DMS53 (cell line): ENCODE measurements at regions not wholly inside any gene's neighbourhood (a gene's known extent, or its start where the extent isn't known, plus 50 kb on each side); places are given as distances from the start of the nearest gene placed in this dataset.
A peak's percentile ranks its signal among the peaks of the same experiment; 100 is the strongest.

Experiments used
- DNase-seq: peaks from one replicate; lab custom pipeline; 2025; lab: John Stamatoyannopoulos, UW

- no peak for DNase-seq
These were observed 388.5 kb upstream of the CA10 start for GRCh38 chr17:52546990-52547389.

DNA sequence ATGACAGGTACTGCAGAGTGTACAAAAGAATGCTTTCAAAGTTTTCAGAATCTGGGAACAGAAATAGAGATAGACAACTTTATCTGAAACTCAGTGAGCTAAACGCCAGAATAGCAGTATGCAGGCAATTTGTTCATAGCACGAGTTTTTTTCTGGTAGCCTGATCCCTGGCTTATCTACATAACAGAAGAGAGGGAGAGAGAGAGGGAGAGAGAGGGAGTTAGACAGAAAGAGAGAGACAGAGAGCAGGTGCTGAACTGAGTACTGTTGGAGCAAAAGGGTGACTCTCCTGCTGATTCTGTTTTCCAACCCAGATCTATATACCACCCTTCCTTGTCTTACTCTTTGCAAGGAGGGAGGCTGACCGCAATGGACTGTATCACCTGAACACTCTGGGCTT is 388.0 kb upstream of the CA10 start:
- no peak for DNase-seq

GRCh38 chr17:52537421-52537820 is 378.9 kb upstream of the CA10 start:
- DNase-seq: no peak

GRCh38 chr17:52536489-52536888 is 378.0 kb upstream of the CA10 start:
- no peak for DNase-seq

GRCh38 chr17:52532373-52532772 is 373.9 kb upstream of the CA10 start:
- no peak for DNase-seq

- no peak for DNase-seq
These were observed 365.7 kb upstream of the CA10 start for GRCh38 chr17:52524096-52524637.

- DNase-seq: no peak
These were observed 358.7 kb upstream of the CA10 start for GRCh38 chr17:52517176-52517575.

DNA sequence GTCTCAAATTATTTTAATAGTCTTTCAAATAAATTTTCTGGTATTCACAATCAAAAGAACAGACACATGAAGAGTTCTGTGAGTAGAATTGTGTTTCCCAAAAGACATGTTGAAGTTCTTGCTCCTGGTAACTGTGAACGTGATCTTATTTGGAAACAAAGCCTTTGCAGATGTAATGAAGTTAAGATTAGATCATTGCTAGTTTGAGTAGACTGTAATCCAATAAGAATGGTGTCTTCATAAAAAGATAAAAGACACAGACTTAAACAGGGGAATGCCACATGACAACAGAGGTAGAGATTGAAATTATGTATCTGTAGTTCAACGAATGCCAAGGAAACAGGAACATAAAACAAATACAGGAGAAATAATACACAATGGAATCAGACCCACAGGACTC is 357.4 kb upstream of the CA10 start:
- no peak for DNase-seq

DNA sequence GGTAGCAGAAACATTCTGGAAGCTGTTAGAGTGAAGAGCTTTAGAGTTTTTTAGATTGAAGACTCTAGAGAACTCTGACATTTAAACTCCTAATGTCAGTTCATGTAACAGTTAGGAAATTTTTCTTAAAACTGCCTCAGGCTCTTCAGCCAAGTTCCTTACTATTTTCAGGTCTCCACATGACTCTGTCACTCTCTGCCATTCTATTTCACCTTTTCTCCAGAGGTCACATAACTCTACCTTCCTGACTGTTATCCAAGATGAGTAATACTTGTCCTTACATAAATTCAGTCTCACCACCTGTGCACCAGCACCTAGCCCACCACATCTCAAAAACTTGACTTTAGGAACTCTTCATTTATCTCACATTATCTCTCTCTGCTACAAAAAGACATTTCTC is 347.1 kb upstream of the CA10 start:
- DNase-seq: no peak

DNA sequence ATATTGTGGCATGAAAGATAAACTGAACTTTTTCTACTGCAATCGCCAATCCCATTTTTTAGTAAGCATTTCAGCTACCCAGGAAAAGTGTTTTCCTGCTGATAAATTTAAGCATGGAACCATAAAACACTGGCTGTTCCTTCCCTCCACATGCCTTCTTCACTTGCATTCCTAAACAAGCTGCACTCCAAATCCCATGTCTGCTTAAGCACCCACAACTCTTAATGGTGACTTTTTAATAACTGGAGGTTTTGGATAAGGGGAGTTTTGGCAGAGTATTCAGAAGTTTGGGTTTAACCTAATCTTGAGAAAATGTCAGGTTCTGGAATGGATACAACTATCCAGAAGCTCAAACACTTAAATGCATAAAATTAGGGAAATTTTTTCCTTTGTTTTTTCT is 345.6 kb upstream of the CA10 start:
- DNase-seq: no peak

DNA sequence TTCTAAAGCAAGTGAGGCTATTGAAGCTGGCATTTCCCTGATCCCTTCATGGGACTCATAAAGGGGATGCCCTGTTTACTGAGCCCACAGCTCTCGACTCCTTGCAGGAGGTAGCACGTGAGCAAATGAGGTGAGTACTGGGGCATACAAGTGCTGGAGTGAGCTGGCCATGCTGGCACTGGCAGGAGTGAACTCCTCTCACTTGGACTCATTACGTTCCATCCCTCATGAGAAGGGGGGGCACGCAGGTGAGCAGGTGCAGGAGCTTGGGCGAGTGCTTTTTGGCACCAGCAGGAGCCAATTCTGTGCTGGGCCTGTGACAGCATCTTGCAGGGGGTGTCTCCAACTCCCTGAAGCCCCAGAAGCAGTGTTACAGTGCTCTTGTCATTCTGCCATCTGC is 337.1 kb upstream of the CA10 start:
- no peak for DNase-seq

- no peak for DNase-seq
These were observed 323.8 kb upstream of the CA10 start for GRCh38 chr17:52482271-52482670.

- DNase-seq: no peak
These were observed 319.5 kb upstream of the CA10 start for GRCh38 chr17:52477824-52478699.

DNA sequence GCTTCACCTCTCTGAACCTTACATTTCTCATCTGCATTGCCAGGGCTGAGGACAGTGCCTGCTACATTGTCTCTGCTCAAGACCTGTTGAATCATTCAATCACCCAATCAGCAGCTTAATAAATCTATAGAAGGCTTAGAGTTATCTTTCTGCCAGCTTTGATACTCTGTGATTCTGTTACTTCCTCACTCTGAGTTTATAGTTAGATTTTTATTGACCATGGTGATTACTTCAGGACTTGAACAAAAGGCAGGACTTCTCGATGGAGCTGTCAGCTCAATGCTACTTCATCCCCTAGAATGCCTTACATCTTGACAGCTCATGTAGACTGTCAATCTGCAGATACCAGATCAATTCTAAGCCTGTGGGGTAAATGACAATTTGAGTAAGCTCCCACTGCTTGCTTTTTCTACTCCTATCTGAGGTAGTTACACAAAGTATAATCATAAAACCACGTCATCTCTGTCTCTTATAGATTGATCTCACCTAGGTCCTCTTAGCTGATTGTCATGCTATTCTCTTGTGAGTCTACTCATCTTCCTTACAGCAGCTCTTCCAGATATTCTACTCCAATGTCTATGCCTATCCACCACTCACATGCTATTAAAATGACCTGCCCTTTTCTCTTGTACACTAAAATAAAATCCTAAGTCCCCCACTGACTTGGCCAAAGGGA is 318.3 kb upstream of the CA10 start:
- no peak for DNase-seq

GRCh38 chr17:52470553-52470952 is 312.0 kb upstream of the CA10 start:
- peak; percentile 59 for DNase-seq

GRCh38 chr17:52465407-52465806 is 306.9 kb upstream of the CA10 start:
- no peak for DNase-seq

DNA sequence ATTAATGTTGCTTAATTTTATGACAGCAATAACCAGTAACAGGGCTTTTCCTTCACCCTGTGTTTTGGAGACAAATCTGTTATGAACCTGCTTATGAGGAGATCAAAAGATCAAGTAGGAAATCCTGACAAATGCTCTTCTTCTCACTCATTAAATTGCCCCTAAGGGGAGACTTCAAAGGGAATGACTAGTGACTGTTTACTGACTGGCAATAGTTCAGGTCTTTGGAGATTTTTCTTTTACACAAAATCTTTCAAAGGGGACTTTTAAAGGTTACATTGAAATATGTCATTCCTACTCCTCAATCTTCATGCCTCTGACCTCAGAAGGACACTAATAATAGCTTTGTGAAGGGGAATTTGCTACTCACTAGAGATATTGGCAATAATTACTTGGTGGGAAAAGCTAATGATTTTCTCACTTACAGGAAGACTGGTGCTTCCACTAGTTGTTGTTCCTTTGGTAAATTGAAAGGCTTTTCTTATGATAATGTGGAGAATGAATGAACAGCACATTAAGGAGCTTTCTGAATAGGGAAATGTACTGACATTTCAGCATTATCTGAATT is 292.9 kb upstream of the CA10 start:
- peak; percentile 13 for DNase-seq

DNA sequence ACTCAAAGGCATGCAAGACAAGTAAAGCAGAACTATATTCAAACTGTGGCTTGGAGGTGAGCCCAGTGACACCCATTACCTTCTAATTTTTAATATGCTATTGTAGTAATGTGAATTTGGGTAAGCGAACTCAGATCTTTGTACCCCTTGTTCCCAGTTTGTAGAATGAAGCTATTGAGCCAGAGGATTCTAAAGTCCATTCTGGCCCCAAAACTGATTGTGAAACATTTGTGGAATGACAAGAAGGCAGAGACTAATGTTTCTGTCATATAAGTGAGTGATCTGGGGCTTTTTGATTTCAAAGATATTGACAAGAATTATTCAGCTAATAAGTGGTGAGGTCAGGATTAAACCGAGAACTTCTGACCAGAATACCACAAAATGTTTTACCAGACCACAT is 283.8 kb upstream of the CA10 start:
- DNase-seq: no peak

GRCh38 chr17:52420555-52421078 is 262.1 kb upstream of the CA10 start:
- no peak for DNase-seq

DNA sequence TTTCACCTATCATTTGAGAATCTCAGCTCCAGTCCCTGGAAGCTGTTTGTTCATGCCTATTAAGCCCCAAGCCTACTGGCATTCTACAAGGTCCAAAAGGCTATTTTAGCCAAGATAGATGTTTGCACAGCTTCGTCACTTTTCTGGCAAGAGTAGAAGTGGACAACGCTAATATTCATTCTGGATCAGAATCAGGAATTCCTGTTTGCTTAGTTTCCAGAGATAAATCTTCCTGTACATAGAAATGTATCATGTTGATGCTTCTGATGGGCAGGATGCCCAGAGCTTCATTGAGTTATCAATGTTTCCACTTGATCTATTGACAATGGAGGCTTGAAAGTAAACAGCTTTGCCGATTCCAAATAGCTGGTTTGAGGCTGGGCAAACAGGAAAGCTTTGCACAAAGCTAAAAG is 260.7 kb upstream of the CA10 start:
- peak; percentile 96 for DNase-seq

DNA sequence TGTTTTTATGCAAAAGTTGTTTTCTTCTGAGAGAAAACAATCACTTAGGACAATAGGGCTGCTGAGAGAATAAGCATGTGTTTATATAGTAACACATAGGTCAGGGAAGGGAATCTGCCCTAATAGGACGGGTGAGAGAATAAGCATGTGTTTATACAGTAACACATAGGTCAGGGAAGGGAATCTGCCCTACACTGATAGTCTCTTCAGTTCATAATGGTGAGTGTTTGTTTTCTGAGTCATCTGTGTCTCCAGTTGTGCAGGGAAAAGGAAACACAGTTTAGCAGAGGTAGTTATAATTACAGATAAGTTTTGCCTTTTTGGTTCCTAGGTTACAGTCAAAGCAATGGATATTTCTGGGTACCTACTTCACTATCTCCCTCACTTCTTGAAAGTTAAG is 252.3 kb upstream of the CA10 start:
- peak; percentile 98 for DNase-seq

- DNase-seq: peak; percentile 72
These were observed 250.7 kb upstream of the CA10 start for GRCh38 chr17:52409222-52409621.

DNA sequence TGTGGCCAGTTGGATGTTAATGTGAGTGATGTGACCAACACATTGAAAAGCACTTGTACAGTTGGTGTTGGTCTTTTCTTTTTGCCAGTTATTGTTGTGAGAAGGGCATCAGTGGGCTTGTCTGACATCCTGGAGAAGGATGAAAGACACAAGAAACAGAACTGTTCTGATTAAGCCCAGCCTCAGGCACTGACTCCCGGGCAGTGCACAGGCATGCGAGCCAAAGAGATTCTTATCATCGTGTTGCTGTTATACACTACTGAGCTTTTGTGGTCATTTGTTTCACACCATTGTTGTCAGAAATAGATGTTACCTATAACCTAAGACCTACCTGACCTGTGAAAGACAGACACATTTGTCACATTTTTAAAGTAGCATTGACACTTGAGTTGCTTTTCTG is 236.8 kb upstream of the CA10 start:
- no peak for DNase-seq
